COR-L47 (cell line): ENCODE measurements at regions not wholly inside any gene's neighbourhood (a gene's known extent, or its start where the extent isn't known, plus 50 kb on each side); places are given as distances from the start of the nearest gene placed in this dataset.
"Not testable (repeated sequence)": the region's sequence is repeated elsewhere in the genome, so short reads cannot be mapped to it uniquely, and the experiment has no call there.

Experiments
- DNase-seq: peaks from one replicate; lab custom pipeline; 2025; lab: John Stamatoyannopoulos, UW

GRCh38 chr1:238465449-238465848 is 574.7 kb upstream of the ZP4 start:
- DNase-seq: no peak

- no peak for DNase-seq
Observed at GRCh38 chr1:238458899-238459298, 568.2 kb upstream of the ZP4 start.

- DNase-seq: no peak
Observed at GRCh38 chr1:238457610-238458009, 566.9 kb upstream of the ZP4 start.

- no peak for DNase-seq
Observed at GRCh38 chr1:238451781-238452310, 561.1 kb upstream of the ZP4 start.

- DNase-seq: no peak
Observed at GRCh38 chr1:238450976-238451375, 560.3 kb upstream of the ZP4 start.

- DNase-seq: no peak
Observed at GRCh38 chr1:238443687-238444086, 553.0 kb upstream of the ZP4 start.

- DNase-seq: no peak
Observed at GRCh38 chr1:238439511-238439910, 548.8 kb upstream of the ZP4 start.

- no peak for DNase-seq
Observed at GRCh38 chr1:238438311-238439270, 547.9 kb upstream of the ZP4 start.

- not testable (repeated sequence) for DNase-seq
Observed at GRCh38 chr1:238429703-238430102, 539.0 kb upstream of the ZP4 start.

GRCh38 chr1:238419209-238419608 is 528.5 kb upstream of the ZP4 start:
- no peak for DNase-seq

- DNase-seq: no peak
Observed at GRCh38 chr1:238409932-238410331, 519.2 kb upstream of the ZP4 start.

- DNase-seq: no peak
Observed at GRCh38 chr1:238409191-238409850, 518.6 kb upstream of the ZP4 start.

- DNase-seq: no peak
Observed at GRCh38 chr1:238408737-238409136, 518.0 kb upstream of the ZP4 start.

GRCh38 chr1:238406098-238406860 is 515.6 kb upstream of the ZP4 start:
- no peak for DNase-seq

GRCh38 chr1:238404921-238405320 is 514.2 kb upstream of the ZP4 start:
- DNase-seq: no peak

- DNase-seq: no peak
Observed at GRCh38 chr1:238404481-238404880, 513.8 kb upstream of the ZP4 start.

GRCh38 chr1:238401144-238401543 is 510.4 kb upstream of the ZP4 start:
- DNase-seq: no peak

- no peak for DNase-seq
Observed at GRCh38 chr1:238399558-238399957, 508.8 kb upstream of the ZP4 start.

- no peak for DNase-seq
Observed at GRCh38 chr1:238396140-238396539, 505.4 kb upstream of the ZP4 start.

GRCh38 chr1:238384381-238384780 is 493.7 kb upstream of the ZP4 start:
- DNase-seq: no peak

- no peak for DNase-seq
Observed at GRCh38 chr1:238380167-238380566, 489.4 kb upstream of the ZP4 start.

- not testable (repeated sequence) for DNase-seq
Observed at GRCh38 chr1:238379446-238379845, 488.7 kb upstream of the ZP4 start.
